PFSK-1 (cell line): ENCODE measurements at regions not wholly inside any gene's neighbourhood (a gene's known extent, or its start where the extent isn't known, plus 50 kb on each side); places are given as distances from the start of the nearest gene placed in this dataset.

Experiments
- POLR2AphosphoS5 ChIP-seq: IDR thresholded peaks from 2 replicates; pipeline ENCODE4 v1.6.1; 2012; ENCODE audit warnings: low read depth, mild to moderate bottlenecking, control low read depth, low read length, moderate library complexity
- SIN3A ChIP-seq: IDR thresholded peaks from 2 replicates; pipeline ENCODE4 v1.6.1; 2012; ENCODE audit warnings: mild to moderate bottlenecking, low read length, moderate library complexity, borderline replicate concordance; ENCODE audit not compliant: insufficient read depth
- TAF1 ChIP-seq: IDR thresholded peaks from 2 replicates; pipeline ENCODE4 v1.6.1; 2012; ENCODE audit warnings: low read length, control low read depth, borderline replicate concordance; ENCODE audit not compliant: insufficient read depth
- TF ChIP-seq, protein P1 (sequence below), 2 experiments: IDR thresholded peaks; 2 replicates each; pipeline versions ENCODE4 v1.6.1 to v1.8.0; 2011 to 2012; ENCODE audit warnings: low read depth in 2 of 2, low read length in 2 of 2, control low read depth in 1 of 2, inconsistent platforms in 1 of 2, mild to moderate bottlenecking in 1 of 2, moderate library complexity in 1 of 2; ENCODE audit not compliant: insufficient read depth in 1 of 2

DNA sequence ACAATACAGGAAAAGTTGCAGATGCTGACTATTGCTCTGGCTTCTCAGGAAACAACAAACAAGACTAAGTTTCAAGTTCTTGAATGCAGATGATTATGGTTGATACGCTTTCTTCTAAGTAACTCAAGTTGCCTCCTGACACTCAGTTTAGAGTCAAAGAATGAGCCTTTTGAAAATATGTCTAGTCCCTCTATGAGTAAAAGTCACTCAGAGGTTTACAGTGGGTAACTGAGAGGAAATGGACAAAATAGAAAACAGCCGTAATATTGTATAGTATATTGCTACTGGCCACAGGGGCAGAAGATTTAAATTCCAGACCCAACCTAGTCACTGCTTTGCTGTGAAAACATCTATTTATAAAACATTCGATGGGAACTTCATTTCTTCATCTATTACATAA lies 280.0 kb upstream of the ID4 start:
- TF ChIP-seq, protein P1, sequence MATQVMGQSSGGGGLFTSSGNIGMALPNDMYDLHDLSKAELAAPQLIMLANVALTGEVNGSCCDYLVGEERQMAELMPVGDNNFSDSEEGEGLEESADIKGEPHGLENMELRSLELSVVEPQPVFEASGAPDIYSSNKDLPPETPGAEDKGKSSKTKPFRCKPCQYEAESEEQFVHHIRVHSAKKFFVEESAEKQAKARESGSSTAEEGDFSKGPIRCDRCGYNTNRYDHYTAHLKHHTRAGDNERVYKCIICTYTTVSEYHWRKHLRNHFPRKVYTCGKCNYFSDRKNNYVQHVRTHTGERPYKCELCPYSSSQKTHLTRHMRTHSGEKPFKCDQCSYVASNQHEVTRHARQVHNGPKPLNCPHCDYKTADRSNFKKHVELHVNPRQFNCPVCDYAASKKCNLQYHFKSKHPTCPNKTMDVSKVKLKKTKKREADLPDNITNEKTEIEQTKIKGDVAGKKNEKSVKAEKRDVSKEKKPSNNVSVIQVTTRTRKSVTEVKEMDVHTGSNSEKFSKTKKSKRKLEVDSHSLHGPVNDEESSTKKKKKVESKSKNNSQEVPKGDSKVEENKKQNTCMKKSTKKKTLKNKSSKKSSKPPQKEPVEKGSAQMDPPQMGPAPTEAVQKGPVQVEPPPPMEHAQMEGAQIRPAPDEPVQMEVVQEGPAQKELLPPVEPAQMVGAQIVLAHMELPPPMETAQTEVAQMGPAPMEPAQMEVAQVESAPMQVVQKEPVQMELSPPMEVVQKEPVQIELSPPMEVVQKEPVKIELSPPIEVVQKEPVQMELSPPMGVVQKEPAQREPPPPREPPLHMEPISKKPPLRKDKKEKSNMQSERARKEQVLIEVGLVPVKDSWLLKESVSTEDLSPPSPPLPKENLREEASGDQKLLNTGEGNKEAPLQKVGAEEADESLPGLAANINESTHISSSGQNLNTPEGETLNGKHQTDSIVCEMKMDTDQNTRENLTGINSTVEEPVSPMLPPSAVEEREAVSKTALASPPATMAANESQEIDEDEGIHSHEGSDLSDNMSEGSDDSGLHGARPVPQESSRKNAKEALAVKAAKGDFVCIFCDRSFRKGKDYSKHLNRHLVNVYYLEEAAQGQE (IDR thresholded peaks at IDR 0.05; ENCODE audit: insufficient read depth in 1 of 2, low read depth in 2 of 2, low read length in 2 of 2): no peak
- no peak for TF ChIP-seq POLR2AphosphoS5
- TF ChIP-seq SIN3A: no peak
- TF ChIP-seq TAF1: no peak
